ENCODE measurements at regions not wholly inside any gene's neighbourhood (a gene's known extent, or its start where the extent isn't known, plus 50 kb on each side); places are given as distances from the start of the nearest gene placed in this dataset.

DNA sequence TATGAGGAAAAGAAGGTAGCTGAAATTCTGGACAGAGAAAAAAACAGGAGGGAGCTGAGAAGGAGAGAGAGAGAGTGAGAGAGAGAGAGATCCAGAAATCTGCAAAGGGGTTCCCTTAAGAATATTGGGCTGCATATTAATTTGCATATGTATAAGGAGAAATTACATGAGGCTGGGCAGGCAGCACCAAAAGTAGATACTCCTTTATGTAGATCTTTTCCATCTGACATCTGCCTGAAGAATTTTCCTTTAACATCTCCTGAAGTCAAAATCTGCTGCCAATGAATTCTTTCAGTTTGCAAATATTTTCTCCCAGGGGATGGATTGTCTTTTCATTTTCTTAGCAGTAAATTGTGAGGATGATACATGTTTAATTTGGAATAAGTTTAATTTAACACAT lies 1365.3 kb downstream of the GATA3 start:
- TF ChIP-seq GATA2 (IDR thresholded peaks at IDR 0.05; ENCODE audit: low read depth, low read length) (no peak), GATA3 (IDR thresholded peaks at IDR 0.05; ENCODE audit: low read depth, low read length) (no peak)

Measured in SH-SY5Y (cell line).